Stomach (tissue), 8 donors: ENCODE measurements at regions not wholly inside any gene's neighbourhood (a gene's known extent, or its start where the extent isn't known, plus 50 kb on each side); places are given as distances from the start of the nearest gene placed in this dataset.

ENCODE experiments used
- DNase-seq, 2 donors: peaks; one replicate each; pipeline versions ENCODE4 v3.0.0 to v3.0.0-alpha.2; 2013 to 2019
- H3K27ac ChIP-seq, 5 donors: fragments of 200-600 bp in 4 of 5; sonication (generic) in 4 of 5; one replicate each; pipeline ENCODE4 v1.5.1; 2013 to 2019; ENCODE audit warnings: mild to moderate bottlenecking in 1 of 5, moderate library complexity in 1 of 5
- H3K27me3 ChIP-seq, 3 donors: fragments of 200-600 bp; sonication (generic); one replicate each; pipeline ENCODE4 v1.5.1; 2017 to 2019; ENCODE audit warnings: mixed run types in 1 of 3
- H3K36me3 ChIP-seq, 4 donors: fragments of 200-600 bp; sonication (generic); 1 replicate in 3 of 4; 2 replicates in 1 of 4; pipeline ENCODE4 v1.5.1; 2016 to 2019
- H3K4me1 ChIP-seq, 4 donors: fragments of 200-600 bp; sonication (generic); one replicate each; pipeline ENCODE4 v1.5.1; 2016 to 2019
- H3K4me3 ChIP-seq, 4 donors: fragments of 200-600 bp; sonication (generic) in 3 of 4; one replicate each; pipeline ENCODE4 v1.5.1; 2016 to 2019; ENCODE audit warnings: mild to moderate bottlenecking in 1 of 4
- H3K9me3 ChIP-seq, 4 donors: fragments of 200-600 bp; sonication (generic); one replicate each; pipeline ENCODE4 v1.5.1; 2016 to 2019
- CTCF ChIP-seq, 7 experiments: fragments of 450-650 bp in 4 of 7; fragments of 200-600 bp in 3 of 7; sonication (generic) in 3 of 7; IDR thresholded peaks; one replicate each; pipeline ENCODE4 v1.5.1; 2016 to 2019; ENCODE audit warnings: antibody characterized with exemption in 7 of 7, control low read depth in 2 of 7, mild to moderate bottlenecking in 1 of 7
- EP300 ChIP-seq: sonication (generic); formaldehyde crosslinking; IDR thresholded peaks from one replicate; pipeline ENCODE4 v1.6.1; 2017; ENCODE audit warnings: antibody characterized with exemption
- POLR2A ChIP-seq, 4 donors: fragments of 450-650 bp; IDR thresholded peaks; one replicate each; pipeline ENCODE4 v1.6.1; 2016; ENCODE audit warnings: antibody characterized with exemption in 4 of 4, control low read depth in 2 of 4, mild to moderate bottlenecking in 1 of 4, moderate library complexity in 1 of 4
- POLR2AphosphoS5 ChIP-seq, 3 donors: sonication (generic); formaldehyde crosslinking; IDR thresholded peaks; one replicate each; pipeline ENCODE4 v1.6.1; 2016; ENCODE audit warnings: antibody characterized with exemption in 3 of 3
- WGBS, 5 donors: extraction: QIAGEN DNeasy Blood & Tissue Kit in 3 of 5; methylation state at CpG; one replicate each; pipeline versions ENCODE4 v1.1.5 to v1.1.7; 2013 to 2018; 5-methylcytosine and 5-hydroxymethylcytosine counted together
- intact Hi-C: fragments of 100-400 bp; cut with DNase I; formaldehyde crosslinking; loops from one replicate; pipeline ENCODE4 v1.15.1; 2023; ENCODE audit warnings: low total_unique reads
- donor health status: healthy with polysubstance abuse.
- donor health status: Bipolar disorder and iron deficiency.
- donor health status: healthy.

- H3K4me1 ChIP-seq = no peaks in the 10 kb centered on the region
- intact Hi-C loops = no loop called here
- no peaks in the 10 kb centered on the region for H3K27me3 ChIP-seq
- WGBS, 5 donors = 85 to 92% (median 92%) methylated on average over 7 of the region's 7 CpGs
- H3K27ac ChIP-seq = no peak overlapping the region
- H3K4me3 ChIP-seq = no peak overlapping the region
- no peaks in the 10 kb centered on the region for H3K36me3 ChIP-seq
- no peak for DNase-seq
- H3K9me3 ChIP-seq = no peaks in the 10 kb centered on the region
- no peak for TF ChIP-seq EP300
- TF ChIP-seq POLR2A (IDR thresholded peaks at IDR 0.05) = no peak
- no peak for TF ChIP-seq CTCF (IDR thresholded peaks at IDR 0.05)
- no peak for TF ChIP-seq POLR2AphosphoS5 (IDR thresholded peaks at IDR 0.05)
Observed at GRCh38 chr3:181383201-181383600, 328.5 kb upstream of the SOX2 start.

- WGBS, 5 donors = 65 to 84% (median 67%) methylated on average over 3 of the region's 3 CpGs
- no peaks in the 10 kb centered on the region for H3K27me3 ChIP-seq
- no peak overlapping the region for H3K27ac ChIP-seq
- no peaks in the 10 kb centered on the region for H3K4me1 ChIP-seq
- intact Hi-C loops = no loop called here
- H3K9me3 ChIP-seq = no peaks in the 10 kb centered on the region
- TF ChIP-seq EP300 (no peak), POLR2AphosphoS5 (IDR thresholded peaks at IDR 0.05) (no peak), CTCF (IDR thresholded peaks at IDR 0.05) (no peak), POLR2A (IDR thresholded peaks at IDR 0.05) (no peak)
- no peaks in the 10 kb centered on the region for H3K36me3 ChIP-seq
- H3K4me3 ChIP-seq = no peak overlapping the region
- DNase-seq = no peak
Observed at GRCh38 chr3:181382656-181383055, 329.1 kb upstream of the SOX2 start.

GRCh38 chr3:181379278-181379677 is 332.4 kb upstream of the SOX2 start:
- intact Hi-C loops = no loop called here
- no peak for TF ChIP-seq CTCF (IDR thresholded peaks at IDR 0.05)
- no peak for TF ChIP-seq POLR2A (IDR thresholded peaks at IDR 0.05)
- no peak for TF ChIP-seq EP300
- no peak for TF ChIP-seq POLR2AphosphoS5 (IDR thresholded peaks at IDR 0.05)
- H3K27ac ChIP-seq = no peak overlapping the region
- no peaks in the 10 kb centered on the region for H3K36me3 ChIP-seq
- no peak overlapping the region for H3K4me3 ChIP-seq
- 82 to 94% (median 86%) methylated on average over 5 of the region's 5 CpGs for WGBS, 5 donors
- H3K9me3 ChIP-seq = no peaks in the 10 kb centered on the region
- no peak for DNase-seq
- H3K4me1 ChIP-seq = no peaks in the 10 kb centered on the region
- no peaks in the 10 kb centered on the region for H3K27me3 ChIP-seq

- WGBS, 5 donors = 57 to 78% (median 58%) methylated on average over 3 of the region's 3 CpGs
Observed at GRCh38 chr3:181369637-181370036, 342.1 kb upstream of the SOX2 start.

More at GRCh38 chr3:181369637-181370036, 342.1 kb upstream of the SOX2 start:
- intact Hi-C loops = no loop called here
- TF ChIP-seq POLR2A (IDR thresholded peaks at IDR 0.05) (no peak), POLR2AphosphoS5 (IDR thresholded peaks at IDR 0.05) (no peak), EP300 (no peak), CTCF (IDR thresholded peaks at IDR 0.05) (no peak)
- Histone ChIP-seq H3K4me3 (no peak overlapping the region), H3K36me3 (no peaks in the 10 kb centered on the region), H3K27ac (no peak overlapping the region), H3K27me3 (no peaks in the 10 kb centered on the region), H3K9me3 (no peaks in the 10 kb centered on the region), H3K4me1 (no peaks in the 10 kb centered on the region)
- no peak for DNase-seq
